Keratinocyte (primary cell): ENCODE measurements at regions not wholly inside any gene's neighbourhood (a gene's known extent, or its start where the extent isn't known, plus 50 kb on each side); places are given as distances from the start of the nearest gene placed in this dataset.

ENCODE experiments used
- DNase-seq: peaks from one replicate; pipeline ENCODE4 v3.0.0-alpha.2; 2011; ENCODE audit warnings: low read depth, missing footprints, low spot score
- FAIRE-seq: peaks from 2 replicates; lab custom pipeline; 2011; peaks lifted over from hg19 to GRCh38; lab: Jason Lieb, UNC
- H2AFZ ChIP-seq: 2 replicates; pipeline ENCODE4 v1.6.0; 2012; ENCODE audit warnings: low read length, control low read depth, inconsistent platforms; ENCODE audit not compliant: control insufficient read depth
- H3K27ac ChIP-seq: 2 replicates; pipeline ENCODE4 v1.5.1; 2011; ENCODE audit warnings: low read length; ENCODE audit not compliant: control insufficient read depth, insufficient read depth
- H3K27me3 ChIP-seq: 3 replicates; pipeline ENCODE4 v1.6.0; 2011; ENCODE audit warnings: low read length; ENCODE audit not compliant: control insufficient read depth, insufficient read depth; ENCODE audit errors: extremely low read depth
- H3K36me3 ChIP-seq, 2 experiments: 2 replicates in 1 of 2; 3 replicates in 1 of 2; pipeline ENCODE4 v1.5.1; 2011; ENCODE audit warnings: low read length in 2 of 2, mild to moderate bottlenecking in 1 of 2; ENCODE audit not compliant: control insufficient read depth in 2 of 2, insufficient read depth in 2 of 2; ENCODE audit errors: extremely low read depth in 1 of 2
- H3K4me1 ChIP-seq: 3 replicates; pipeline ENCODE4 v1.5.1; 2011; ENCODE audit warnings: low read length; ENCODE audit not compliant: control insufficient read depth, insufficient read depth; ENCODE audit errors: extremely low read depth
- H3K4me2 ChIP-seq: 3 replicates; pipeline ENCODE4 v1.6.0; 2011; ENCODE audit warnings: low read depth, low read length; ENCODE audit not compliant: control insufficient read depth, insufficient read depth; ENCODE audit errors: extremely low read depth
- H3K4me3 ChIP-seq, 3 experiments: fragments of 200-600 bp in 1 of 3; sonication (generic) in 1 of 3; 2 replicates in 2 of 3; 3 replicates in 1 of 3; pipeline ENCODE4 v1.5.1; 2011 to 2016; ENCODE audit warnings: low read length in 3 of 3, mild to moderate bottlenecking in 3 of 3, control low read depth in 2 of 3, inconsistent platforms in 1 of 3, low read depth in 1 of 3, mixed read lengths in 1 of 3, mixed run types in 1 of 3, moderate library complexity in 1 of 3; ENCODE audit not compliant: control insufficient read depth in 2 of 3, insufficient read depth in 2 of 3; ENCODE audit errors: extremely low read depth in 1 of 3
- H3K79me2 ChIP-seq: 2 replicates; pipeline ENCODE4 v1.6.0; 2012; ENCODE audit warnings: low read length; ENCODE audit not compliant: control insufficient read depth, insufficient read depth
- H3K9ac ChIP-seq: 3 replicates; pipeline ENCODE4 v1.6.0; 2011; ENCODE audit warnings: low read length; ENCODE audit not compliant: control insufficient read depth, insufficient read depth; ENCODE audit errors: extremely low read depth
- H3K9me1 ChIP-seq: 3 replicates; pipeline ENCODE4 v1.6.0; 2011; ENCODE audit warnings: low read length; ENCODE audit not compliant: control insufficient read depth, insufficient read depth; ENCODE audit errors: extremely low read depth
- H3K9me3 ChIP-seq: 2 replicates; pipeline ENCODE4 v1.5.1; 2012; ENCODE audit warnings: low read depth, low read length; ENCODE audit not compliant: control insufficient read depth
- H4K20me1 ChIP-seq: 3 replicates; pipeline ENCODE4 v1.6.0; 2011; ENCODE audit warnings: low read length; ENCODE audit not compliant: control insufficient read depth, insufficient read depth; ENCODE audit errors: extremely low read depth
- EZH2 ChIP-seq: IDR thresholded peaks from one replicate; pipeline ENCODE4 v1.6.1; 2012; ENCODE audit warnings: inconsistent platforms, mild to moderate bottlenecking, low read length, moderate library complexity
- dilution Hi-C: fragments of 300-500 bp; cut with MboI; formaldehyde crosslinking; loops from one replicate; pipeline ENCODE4 v1.7.0; 2020; ENCODE audit warnings: low sequenced_read_pairs; ENCODE audit not compliant: extremely low pct_ligation_motif_present
- TF ChIP-seq, protein P1 (sequence below), 3 experiments: IDR thresholded peaks in 1 of 3; conservative IDR thresholded peaks in 1 of 3; optimal IDR thresholded peaks in 1 of 3; 2 replicates in 2 of 3; 3 replicates in 1 of 3; pipeline versions ENCODE3 to v1.5.1; 2011; ENCODE audit warnings: low read length in 3 of 3, mild to moderate bottlenecking in 3 of 3, moderate library complexity in 2 of 3, control low read depth in 1 of 3, inconsistent platforms in 1 of 3; ENCODE audit not compliant: insufficient read depth in 2 of 3; ENCODE audit errors: extremely low read depth in 1 of 3

DNA sequence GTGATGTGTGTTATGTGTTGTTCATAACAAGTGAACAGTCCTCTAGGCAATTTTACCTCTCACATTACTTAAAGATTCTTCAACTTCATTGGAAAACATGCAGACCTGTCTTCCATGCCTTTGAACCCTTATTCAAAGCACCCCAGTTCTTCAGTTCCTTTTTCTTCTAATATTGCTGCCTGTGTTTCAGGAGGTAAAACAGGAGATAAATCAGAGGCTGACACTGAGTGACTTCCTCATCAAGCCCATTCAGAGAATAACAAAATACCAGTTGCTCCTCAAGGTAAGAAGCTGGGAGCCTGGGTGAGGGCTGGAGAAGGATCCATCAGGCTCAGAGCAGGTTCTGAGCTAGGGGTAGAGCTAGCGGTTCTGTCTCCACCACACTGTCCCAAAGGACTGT is 71.1 kb upstream of the UMPS start:
- no peak overlapping the region for H3K27ac ChIP-seq
- H3K36me3 ChIP-seq = no peaks in the 10 kb centered on the region
- H3K4me2 ChIP-seq = no peak overlapping the region
- H3K4me3 ChIP-seq = no peak overlapping the region
- H3K4me1 ChIP-seq = peaks cover 3% of the 10 kb centered on the region
- H4K20me1 ChIP-seq = no peaks in the 10 kb centered on the region
- no peak for TF ChIP-seq EZH2
- TF ChIP-seq, protein P1, sequence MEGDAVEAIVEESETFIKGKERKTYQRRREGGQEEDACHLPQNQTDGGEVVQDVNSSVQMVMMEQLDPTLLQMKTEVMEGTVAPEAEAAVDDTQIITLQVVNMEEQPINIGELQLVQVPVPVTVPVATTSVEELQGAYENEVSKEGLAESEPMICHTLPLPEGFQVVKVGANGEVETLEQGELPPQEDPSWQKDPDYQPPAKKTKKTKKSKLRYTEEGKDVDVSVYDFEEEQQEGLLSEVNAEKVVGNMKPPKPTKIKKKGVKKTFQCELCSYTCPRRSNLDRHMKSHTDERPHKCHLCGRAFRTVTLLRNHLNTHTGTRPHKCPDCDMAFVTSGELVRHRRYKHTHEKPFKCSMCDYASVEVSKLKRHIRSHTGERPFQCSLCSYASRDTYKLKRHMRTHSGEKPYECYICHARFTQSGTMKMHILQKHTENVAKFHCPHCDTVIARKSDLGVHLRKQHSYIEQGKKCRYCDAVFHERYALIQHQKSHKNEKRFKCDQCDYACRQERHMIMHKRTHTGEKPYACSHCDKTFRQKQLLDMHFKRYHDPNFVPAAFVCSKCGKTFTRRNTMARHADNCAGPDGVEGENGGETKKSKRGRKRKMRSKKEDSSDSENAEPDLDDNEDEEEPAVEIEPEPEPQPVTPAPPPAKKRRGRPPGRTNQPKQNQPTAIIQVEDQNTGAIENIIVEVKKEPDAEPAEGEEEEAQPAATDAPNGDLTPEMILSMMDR (optimal IDR thresholded peaks at IDR 0.05 in 1 of 3, IDR thresholded peaks at IDR 0.05 in 1 of 3, conservative IDR thresholded peaks at IDR 0.05 in 1 of 3; ENCODE audit: extremely low read depth in 1 of 3, insufficient read depth in 2 of 3, low read length in 3 of 3) = no peak
- dilution Hi-C loops = no loop called here
- DNase-seq (no peak), FAIRE-seq (no peak)
- no peaks in the 10 kb centered on the region for H3K79me2 ChIP-seq
- no peaks in the 10 kb centered on the region for H3K9me1 ChIP-seq
- H3K27me3 ChIP-seq = no peaks in the 10 kb centered on the region
- H3K9me3 ChIP-seq = no peaks in the 10 kb centered on the region
- no peak overlapping the region for H2AFZ ChIP-seq
- no peak overlapping the region for H3K9ac ChIP-seq

DNA sequence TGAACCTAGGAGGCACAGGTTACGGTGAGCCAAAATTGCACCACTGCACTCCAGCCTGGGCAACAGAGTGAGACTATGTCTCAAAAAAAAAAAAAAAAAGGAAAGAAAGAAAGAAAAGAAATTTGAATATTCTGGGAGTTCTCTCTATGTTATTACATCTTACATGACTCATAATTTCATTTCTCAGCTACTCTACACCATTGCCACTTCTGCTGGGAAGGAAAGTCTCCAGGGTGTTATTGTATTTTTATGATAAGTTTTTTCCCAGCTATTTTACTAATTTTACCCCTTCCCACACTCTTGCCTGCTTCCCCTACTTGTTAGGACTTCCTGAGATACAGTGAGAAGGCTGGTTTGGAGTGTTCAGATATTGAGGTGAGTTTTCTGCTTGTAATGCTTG is 69.7 kb upstream of the UMPS start:
- Histone ChIP-seq H3K9me3 (no peaks in the 10 kb centered on the region), H2AFZ (no peak overlapping the region), H4K20me1 (no peaks in the 10 kb centered on the region), H3K9me1 (no peaks in the 10 kb centered on the region), H3K4me3 (no peak overlapping the region), H3K27me3 (no peaks in the 10 kb centered on the region), H3K4me1 (peaks cover 3% of the 10 kb centered on the region), H3K79me2 (no peaks in the 10 kb centered on the region), H3K4me2 (no peak overlapping the region), H3K36me3 (no peaks in the 10 kb centered on the region), H3K27ac (no peak overlapping the region), H3K9ac (no peak overlapping the region)
- TF ChIP-seq, protein P1 (optimal IDR thresholded peaks at IDR 0.05 in 1 of 3, IDR thresholded peaks at IDR 0.05 in 1 of 3, conservative IDR thresholded peaks at IDR 0.05 in 1 of 3; ENCODE audit: extremely low read depth in 1 of 3, insufficient read depth in 2 of 3, low read length in 3 of 3) = no peak
- TF ChIP-seq EZH2 = no peak
- no peak for FAIRE-seq
- DNase-seq = no peak
- dilution Hi-C loops = no loop called here
